HEK293 (cell line): ENCODE measurements at regions not wholly inside any gene's neighbourhood (a gene's known extent, or its start where the extent isn't known, plus 50 kb on each side); places are given as distances from the start of the nearest gene placed in this dataset.

Experiments used
- CTCF ChIP-seq: fragments of 450-650 bp; formaldehyde crosslinking; IDR thresholded peaks from 2 replicates; pipeline ENCODE4 v1.5.1; 2016; ENCODE audit warnings: missing biosample characterization, missing genetic modification characterization
- KLF9 ChIP-seq: fragments of 450-650 bp; formaldehyde crosslinking; IDR thresholded peaks from 2 replicates; pipeline ENCODE4 v1.5.1; 2016; ENCODE audit warnings: missing biosample characterization, missing genetic modification characterization, low read depth
- REST ChIP-seq: fragments of 450-650 bp; formaldehyde crosslinking; IDR thresholded peaks from 2 replicates; pipeline ENCODE4 v1.5.1; 2016; ENCODE audit warnings: missing biosample characterization, missing genetic modification characterization
- YY1 ChIP-seq: fragments of 450-650 bp; formaldehyde crosslinking; IDR thresholded peaks from 2 replicates; pipeline ENCODE4 v1.5.1; 2018; ENCODE audit warnings: missing biosample characterization, missing genetic modification characterization
- ZBTB26 ChIP-seq: fragments of 450-650 bp; formaldehyde crosslinking; optimal IDR thresholded peaks from 2 replicates; pipeline ENCODE3; 2016; ENCODE audit warnings: missing biosample characterization, mild to moderate bottlenecking, missing genetic modification characterization
- ZBTB49 ChIP-seq: fragments of 450-650 bp; formaldehyde crosslinking; IDR thresholded peaks from 2 replicates; pipeline ENCODE4 v1.5.1; 2016; ENCODE audit warnings: missing biosample characterization, missing genetic modification characterization, low read depth
- ZNF184 ChIP-seq: fragments of 450-650 bp; IDR thresholded peaks from 2 replicates; pipeline ENCODE4 v1.5.1; 2018; ENCODE audit warnings: missing biosample characterization, mild to moderate bottlenecking, missing genetic modification characterization
- ZNF248 ChIP-seq: fragments of 450-650 bp; formaldehyde crosslinking; IDR thresholded peaks from 2 replicates; pipeline ENCODE4 v1.5.1; 2017; ENCODE audit warnings: missing biosample characterization, missing genetic modification characterization
- ZNF292 ChIP-seq: fragments of 450-650 bp; formaldehyde crosslinking; IDR thresholded peaks from 2 replicates; pipeline ENCODE4 v1.5.1; 2016; ENCODE audit warnings: low read depth, missing biosample characterization, missing genetic modification characterization, borderline replicate concordance
- ZNF366 ChIP-seq: fragments of 450-650 bp; formaldehyde crosslinking; conservative IDR thresholded peaks from 2 replicates; pipeline ENCODE4 v1.5.1; 2016; ENCODE audit warnings: missing biosample characterization, missing genetic modification characterization
- ZNF580 ChIP-seq: fragments of 450-650 bp; formaldehyde crosslinking; IDR thresholded peaks from 2 replicates; pipeline ENCODE4 v1.5.1; 2016; ENCODE audit warnings: missing biosample characterization, missing genetic modification characterization
- ZNF621 ChIP-seq: fragments of 450-650 bp; formaldehyde crosslinking; IDR thresholded peaks from 2 replicates; pipeline ENCODE4 v1.5.1; 2017; ENCODE audit warnings: missing biosample characterization, missing genetic modification characterization
- ZNF660 ChIP-seq: fragments of 450-650 bp; IDR thresholded peaks from 2 replicates; pipeline ENCODE4 v1.5.1; 2018; ENCODE audit warnings: missing biosample characterization, mild to moderate bottlenecking, missing genetic modification characterization
- ZSCAN30 ChIP-seq: fragments of 450-650 bp; IDR thresholded peaks from 2 replicates; pipeline ENCODE4 v1.5.1; 2018; ENCODE audit warnings: missing biosample characterization, mild to moderate bottlenecking, missing genetic modification characterization, moderate library complexity

GRCh38 chrX:94914235-94914634, 1240.2 kb downstream of the FAM133A start:
- TF ChIP-seq ZNF366 (tag by site-specific recombination) (no peak), ZNF248 (no peak), CTCF (tag by site-specific recombination) (no peak), ZNF580 (no peak), YY1 (tag by site-specific recombination) (no peak), ZNF184 (tag by site-specific recombination) (no peak), KLF9 (tag by site-specific recombination) (no peak), ZNF660 (no peak), ZNF292 (tag by site-specific recombination) (no peak), ZBTB49 (tag by site-specific recombination) (no peak), REST (tag by site-specific recombination) (no peak), ZNF621 (tag by site-specific recombination) (no peak), ZSCAN30 (no peak), ZBTB26 (tag by site-specific recombination) (no peak)
